PC-9 (cell line): ENCODE measurements at regions not wholly inside any gene's neighbourhood (a gene's known extent, or its start where the extent isn't known, plus 50 kb on each side); places are given as distances from the start of the nearest gene placed in this dataset.
"Not testable (repeated sequence)": the region's sequence is repeated elsewhere in the genome, so short reads cannot be mapped to it uniquely, and the experiment has no call there.

Experiments used
- BruUV-seq: library from RNA; stranded (reverse); fragments of 400-500 nt; replicated peaks from 2 replicates; lab custom pipeline; 2021; lab: Mats Ljungman, UMichigan
- CTCF ChIA-PET: fragments of 300-600 bp; sonication (Branson Sonifier 250); formaldehyde crosslinking; loops from one replicate; lab custom pipeline; 2022; ENCODE audit warnings: antibody characterized with exemption; lab: Charles Lee
- POLR2A ChIA-PET: fragments of 300-600 bp; sonication (Branson Sonifier 250); formaldehyde crosslinking; loops from one replicate; lab custom pipeline; 2022; ENCODE audit warnings: antibody characterized with exemption; ENCODE audit not compliant: unreplicated experiment; lab: Charles Lee
- DNase-seq, 2 experiments: peaks; one replicate each; pipeline versions ENCODE4 v3.0.0 to v3.0.0-alpha.2; 2015 to 2022; ENCODE audit warnings: mixed read lengths in 1 of 2
- H2AFZ ChIP-seq: fragments of 200-600 bp; sonication (generic); 2 replicates; pipeline ENCODE4 v1.8.1; 2017; ENCODE audit warnings: antibody characterized with exemption
- H3F3A ChIP-seq: fragments of 200-600 bp; sonication (generic); 2 replicates; pipeline ENCODE4 v1.8.1; 2017; ENCODE audit warnings: antibody characterized with exemption, mild to moderate bottlenecking, low read depth; ENCODE audit not compliant: insufficient read depth
- H3K27ac ChIP-seq: fragments of 200-600 bp; sonication (generic); 2 replicates; pipeline ENCODE4 v1.6.1; 2016; ENCODE audit warnings: mixed run types
- H3K27me3 ChIP-seq: fragments of 200-600 bp; sonication (generic); 2 replicates; pipeline ENCODE4 v1.6.1; 2016; ENCODE audit warnings: low read depth, mixed run types; ENCODE audit not compliant: insufficient read depth
- H3K36me3 ChIP-seq: fragments of 200-600 bp; sonication (generic); 2 replicates; pipeline ENCODE4 v1.6.1; 2016; ENCODE audit warnings: low read depth, mixed run types
- H3K4me1 ChIP-seq: fragments of 200-600 bp; sonication (generic); replicated peaks from 2 replicates; pipeline ENCODE4 v1.6.1; 2016; ENCODE audit warnings: mixed run types; ENCODE audit not compliant: insufficient read depth
- H3K4me2 ChIP-seq: fragments of 200-600 bp; sonication (generic); 2 replicates; pipeline ENCODE4 v1.6.1; 2017; ENCODE audit warnings: mixed run types
- H3K4me3 ChIP-seq: fragments of 200-600 bp; sonication (generic); 2 replicates; pipeline ENCODE4 v1.6.1; 2016; ENCODE audit warnings: mixed run types
- H3K79me2 ChIP-seq: fragments of 200-600 bp; sonication (generic); 2 replicates; pipeline ENCODE4 v1.6.1; 2017; ENCODE audit warnings: low read depth, mixed run types
- H3K9me2 ChIP-seq: fragments of 200-600 bp; sonication (generic); 2 replicates; pipeline ENCODE4 v1.8.1; 2017; ENCODE audit warnings: mild to moderate bottlenecking; ENCODE audit not compliant: insufficient read depth
- H3K9me3 ChIP-seq: fragments of 200-600 bp; sonication (generic); 2 replicates; pipeline ENCODE4 v1.8.1; 2016; ENCODE audit warnings: low read depth; ENCODE audit not compliant: insufficient read depth
- H4K20me1 ChIP-seq: fragments of 200-600 bp; sonication (generic); 2 replicates; pipeline ENCODE4 v1.8.1; 2017; ENCODE audit not compliant: insufficient read depth
- CTCF ChIP-seq: fragments of 200-600 bp; sonication (generic); conservative IDR thresholded peaks from 2 replicates; pipeline ENCODE4 v1.6.1; 2017; ENCODE audit warnings: mixed run types, antibody characterized with exemption, mild to moderate bottlenecking, moderate library complexity
- EZH2 ChIP-seq: fragments of 200-600 bp; sonication (generic); IDR thresholded peaks from 2 replicates; pipeline ENCODE4 v1.8.0; 2017; ENCODE audit warnings: antibody characterized with exemption, low read depth
- intact Hi-C: fragments of 100-400 bp; cut with micrococcal nuclease; formaldehyde crosslinking; loops from one replicate; pipeline ENCODE4 v1.10.0; 2022; ENCODE audit not compliant: unreplicated experiment

GRCh38 chr4:79199743-79200142 lies 126.1 kb downstream of the NAA11 start:
- ChIA-PET CTCF (no interaction called here), POLR2A (no interaction called here)
- Histone ChIP-seq H3K9me2 (no peaks in the 10 kb centered on the region), H3K9me3 (no peaks in the 10 kb centered on the region), H3K27me3 (no peaks in the 10 kb centered on the region), H3K4me3 (no peak overlapping the region), H4K20me1 (no peaks in the 10 kb centered on the region), H3K79me2 (no peaks in the 10 kb centered on the region), H3F3A (no peaks in the 10 kb centered on the region), H3K4me1 (no peaks in the 10 kb centered on the region), H2AFZ (no peak overlapping the region), H3K27ac (no peak overlapping the region), H3K4me2 (no peak overlapping the region), H3K36me3 (no peaks in the 10 kb centered on the region)
- intact Hi-C loops: no loop called here
- no peak for DNase-seq
- TF ChIP-seq CTCF (no peak), EZH2 (no peak)
- no TSS peak for BruUV-seq

GRCh38 chr4:79198951-79199587 lies 126.8 kb downstream of the NAA11 start:
- Histone ChIP-seq H3K4me3 (no peak overlapping the region), H3K9me2 (no peaks in the 10 kb centered on the region), H3K79me2 (no peaks in the 10 kb centered on the region), H3K27ac (no peak overlapping the region), H3K4me2 (no peak overlapping the region), H3K9me3 (no peaks in the 10 kb centered on the region), H3K36me3 (no peaks in the 10 kb centered on the region), H2AFZ (no peak overlapping the region), H3K27me3 (no peaks in the 10 kb centered on the region), H3F3A (no peaks in the 10 kb centered on the region), H4K20me1 (no peaks in the 10 kb centered on the region), H3K4me1 (no peaks in the 10 kb centered on the region)
- ChIA-PET POLR2A (no interaction called here), CTCF (no interaction called here)
- TF ChIP-seq CTCF (no peak), EZH2 (no peak)
- intact Hi-C loops: no loop called here
- DNase-seq: no peak
- no TSS peak for BruUV-seq

- no peak for TF ChIP-seq EZH2
- TF ChIP-seq CTCF: no peak
- no peak overlapping the region for H3K4me2 ChIP-seq
- H3K79me2 ChIP-seq: no peaks in the 10 kb centered on the region
- POLR2A ChIA-PET: no interaction called here
- intact Hi-C loops: no loop called here
- H3K36me3 ChIP-seq: no peaks in the 10 kb centered on the region
- no peaks in the 10 kb centered on the region for H3K4me1 ChIP-seq
- H2AFZ ChIP-seq: no peak overlapping the region
- no peaks in the 10 kb centered on the region for H3K27me3 ChIP-seq
- H3K9me2 ChIP-seq: no peaks in the 10 kb centered on the region
- H3K27ac ChIP-seq: no peak overlapping the region
- no peaks in the 10 kb centered on the region for H3F3A ChIP-seq
- H3K9me3 ChIP-seq: no peaks in the 10 kb centered on the region
- H4K20me1 ChIP-seq: no peaks in the 10 kb centered on the region
- no TSS peak for BruUV-seq
- no peak overlapping the region for H3K4me3 ChIP-seq
- CTCF ChIA-PET: no interaction called here
- no peak for DNase-seq
Observed at GRCh38 chr4:79197275-79198009, 128.4 kb downstream of the NAA11 start.

GRCh38 chr4:79191292-79191691 lies 134.6 kb downstream of the NAA11 start:
- H3K9me3 ChIP-seq, H2AFZ ChIP-seq, H3K27me3 ChIP-seq, H3K79me2 ChIP-seq, intact Hi-C loops, BruUV-seq, H3F3A ChIP-seq, H4K20me1 ChIP-seq, DNase-seq, CTCF ChIA-PET, H3K4me3 ChIP-seq, H3K27ac ChIP-seq, H3K4me1 ChIP-seq, H3K4me2 ChIP-seq, H3K9me2 ChIP-seq, H3K36me3 ChIP-seq, POLR2A ChIA-PET: not testable (repeated sequence)
